Stimulated activated CD8-positive, alpha-beta memory T cell treated with anti-CD3 and anti-CD28 coated beads, Interleukin-7, amount 100 ng/mL, for 1 hour (primary cell): ENCODE measurements at regions not wholly inside any gene's neighbourhood (a gene's known extent, or its start where the extent isn't known, plus 50 kb on each side); places are given as distances from the start of the nearest gene placed in this dataset.
"Not testable (repeated sequence)": the region's sequence is repeated elsewhere in the genome, so short reads cannot be mapped to it uniquely, and the experiment has no call there.

Experiments used
- DNase-seq, 2 donors: peaks; one replicate each; pipeline ENCODE4 v3.0.0-alpha.2; 2020; ENCODE audit warnings: low read depth in 2 of 2

DNA sequence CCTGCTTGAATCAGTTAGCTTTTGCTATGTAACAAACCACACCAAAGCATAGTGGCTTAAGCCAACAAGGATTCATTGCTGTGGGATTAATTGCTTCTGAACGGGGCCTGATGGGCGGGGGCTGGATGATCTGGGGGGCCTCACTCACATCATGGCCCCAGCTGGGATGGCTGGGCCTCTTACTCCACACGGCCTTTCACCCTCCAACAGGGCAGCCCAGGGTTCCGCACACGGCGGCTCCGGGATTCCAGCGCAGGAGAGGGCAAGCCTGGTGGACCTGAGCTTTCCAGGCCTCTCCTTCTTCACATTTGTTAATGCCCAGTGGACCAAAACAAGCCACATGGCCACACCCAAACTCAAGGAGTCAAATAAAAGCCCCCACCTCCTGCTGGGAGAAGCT, 86.3 kb upstream of the PHLPP1 start:
- DNase-seq = no peak

DNA sequence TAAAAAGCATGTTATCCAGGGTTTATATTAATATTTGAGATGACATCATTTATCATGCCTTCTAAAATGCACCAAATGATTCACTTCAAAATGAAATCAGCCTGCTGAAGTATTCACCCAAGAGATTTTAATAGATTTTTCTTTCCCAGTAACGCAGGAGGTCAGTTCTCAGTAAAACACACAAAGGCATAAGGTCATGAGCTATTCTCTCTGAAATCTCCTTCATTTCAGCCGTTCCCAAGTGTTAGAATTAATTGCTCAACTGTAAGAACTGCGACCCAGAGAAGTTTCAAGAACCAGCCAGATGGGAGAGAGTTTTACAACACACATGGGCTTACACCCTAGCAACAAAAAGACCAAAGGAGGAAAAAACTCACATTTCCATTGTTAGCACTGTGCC, 84.2 kb upstream of the PHLPP1 start:
- no peak for DNase-seq

DNA sequence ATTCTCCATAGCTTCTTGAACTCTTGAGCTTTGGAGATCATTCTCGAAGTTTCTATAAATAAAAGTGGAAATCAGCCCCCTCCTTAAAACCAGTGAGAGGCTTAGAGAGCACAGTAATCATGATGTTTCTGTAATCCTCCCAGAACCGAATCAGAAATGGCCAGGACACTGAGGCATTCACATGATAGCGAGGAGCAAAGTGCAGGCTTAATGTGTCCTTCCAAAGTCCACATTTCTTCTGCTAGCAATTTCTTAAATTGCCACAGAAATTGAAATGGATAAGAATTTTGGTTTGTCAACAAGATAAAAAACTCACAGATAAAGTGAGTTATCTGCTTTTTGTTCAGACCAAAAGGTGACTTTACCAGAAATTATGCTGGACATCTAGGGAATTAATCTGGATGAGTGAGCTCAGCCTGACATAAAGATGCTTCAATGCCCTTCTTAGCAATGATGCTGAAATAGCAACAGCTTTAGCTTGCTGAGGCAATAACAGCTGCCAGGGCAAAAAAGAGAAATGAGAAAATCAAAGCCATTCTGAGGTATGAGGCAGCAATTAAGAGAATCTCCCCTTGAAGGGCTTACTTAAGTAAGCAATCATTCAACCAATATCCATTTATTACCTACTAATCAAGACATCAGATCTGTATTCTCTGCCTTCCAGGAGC, 82.4 kb upstream of the PHLPP1 start:
- no peak for DNase-seq

- DNase-seq = no peak
Measured at GRCh38 chr18:62634458-62634857, 80.9 kb upstream of the PHLPP1 start.

DNA sequence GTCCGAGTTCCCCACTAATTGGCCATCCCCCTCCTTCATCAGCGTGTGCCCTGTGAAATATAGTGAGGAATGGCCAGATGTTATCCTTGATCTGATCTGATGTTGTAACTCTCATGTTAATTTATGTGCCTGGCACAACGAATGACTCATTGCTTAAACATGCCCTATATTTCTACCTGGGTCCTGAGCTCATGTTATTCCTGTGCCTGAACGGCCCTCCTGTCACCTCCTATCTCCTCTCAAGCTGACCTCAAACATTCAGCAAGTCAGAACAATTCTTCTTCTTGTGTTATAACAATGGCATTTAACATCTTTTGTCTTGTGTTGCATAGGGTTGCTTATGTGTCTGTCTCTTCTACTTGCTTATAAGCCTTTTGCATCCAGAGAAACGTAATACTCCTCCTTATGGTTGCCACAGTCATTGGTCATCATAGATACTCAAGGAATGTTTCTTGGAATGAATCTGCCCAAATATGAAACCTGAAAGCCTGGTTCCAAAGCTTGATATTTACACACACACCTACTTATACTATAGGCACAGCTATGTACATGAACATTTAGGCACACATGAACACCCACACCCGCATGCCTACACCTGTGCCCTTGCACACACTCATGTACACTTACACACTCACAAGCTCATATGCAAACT, 80.2 kb upstream of the PHLPP1 start:
- DNase-seq = no peak

DNA sequence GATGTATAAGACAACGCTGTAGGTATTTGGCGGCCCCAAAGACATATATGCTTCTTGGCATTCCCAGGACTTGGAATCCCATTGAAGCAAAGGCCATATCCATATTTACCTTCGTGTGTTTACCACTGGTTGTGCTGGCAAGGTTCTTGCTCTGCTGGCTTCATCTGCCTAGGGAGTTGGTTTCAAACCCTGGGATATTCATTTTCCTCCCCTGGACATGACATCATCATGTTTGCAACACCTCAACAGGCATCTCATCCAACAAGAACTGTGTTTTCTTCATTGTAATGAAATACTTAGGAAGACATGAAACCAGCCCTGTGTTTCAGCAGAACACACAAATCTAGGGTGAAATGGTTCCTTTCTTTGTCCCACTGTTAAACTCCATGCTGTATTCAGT, 77.9 kb upstream of the PHLPP1 start:
- DNase-seq = no peak

DNA sequence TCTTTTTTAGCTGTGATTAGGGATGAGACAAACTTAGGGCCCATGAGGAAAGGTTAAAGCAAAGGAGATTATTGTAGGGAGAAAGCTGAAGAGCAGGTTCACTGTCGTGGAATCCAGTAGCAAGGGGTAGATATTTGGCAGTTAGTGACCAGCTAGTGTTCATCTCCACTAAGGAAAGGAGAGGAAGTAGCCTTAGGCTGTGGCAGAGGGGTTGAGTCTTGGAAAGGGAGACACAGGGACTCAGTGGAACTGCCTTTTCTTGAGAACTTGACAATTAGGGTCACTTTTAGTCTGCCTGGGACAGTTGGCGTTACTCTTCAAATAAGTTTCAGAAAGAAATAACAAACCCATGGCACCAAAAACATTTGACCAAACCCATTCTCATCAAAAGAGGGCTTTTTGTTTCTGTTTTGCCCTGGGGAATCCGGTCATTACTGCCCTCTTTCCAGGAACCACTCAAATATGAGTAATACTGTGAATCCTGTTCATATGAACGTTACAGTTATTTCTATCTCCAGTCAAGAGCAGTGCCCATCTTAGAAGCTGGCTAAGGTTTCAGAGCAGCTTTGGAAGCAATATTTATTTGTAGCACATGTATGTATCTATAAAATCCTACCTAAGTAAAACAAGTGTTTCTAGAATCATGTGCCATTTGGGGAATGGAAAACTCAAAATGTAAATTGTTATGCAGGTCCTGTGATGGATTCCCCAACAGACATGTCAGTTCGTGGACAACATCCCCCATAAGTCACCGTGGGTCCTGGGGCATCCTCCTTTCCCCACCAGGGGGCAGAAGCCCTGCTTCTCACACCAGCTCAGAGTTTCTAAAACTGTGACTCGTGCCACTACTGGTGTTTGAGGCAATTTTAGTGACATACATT, 77.3 kb upstream of the PHLPP1 start:
- DNase-seq = peak; percentile 3 to 10

- no peak for DNase-seq
Measured at GRCh38 chr18:62643181-62643580, 72.2 kb upstream of the PHLPP1 start.

DNA sequence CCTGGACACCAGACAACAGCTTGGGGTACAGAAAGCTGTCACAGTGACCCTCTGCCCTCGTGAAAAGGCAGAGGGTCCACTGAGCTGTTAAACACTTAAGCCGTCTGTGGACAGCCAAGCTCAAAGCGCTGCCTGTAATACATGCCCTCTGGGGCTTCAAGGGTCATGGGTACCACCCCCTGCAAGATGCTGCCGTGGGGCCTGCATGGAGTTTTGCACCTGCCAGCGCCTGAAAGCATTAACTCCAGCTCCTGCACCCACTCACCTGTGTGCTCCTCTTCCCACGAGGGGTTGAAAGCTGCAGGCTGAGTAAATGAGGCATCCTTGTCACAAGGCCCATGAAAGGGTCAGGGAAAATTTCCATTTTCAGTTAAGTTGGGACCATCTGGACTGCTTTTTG, 70.6 kb upstream of the PHLPP1 start:
- no peak for DNase-seq

- DNase-seq = no peak
Measured at GRCh38 chr18:62647179-62647578, 68.2 kb upstream of the PHLPP1 start.

DNA sequence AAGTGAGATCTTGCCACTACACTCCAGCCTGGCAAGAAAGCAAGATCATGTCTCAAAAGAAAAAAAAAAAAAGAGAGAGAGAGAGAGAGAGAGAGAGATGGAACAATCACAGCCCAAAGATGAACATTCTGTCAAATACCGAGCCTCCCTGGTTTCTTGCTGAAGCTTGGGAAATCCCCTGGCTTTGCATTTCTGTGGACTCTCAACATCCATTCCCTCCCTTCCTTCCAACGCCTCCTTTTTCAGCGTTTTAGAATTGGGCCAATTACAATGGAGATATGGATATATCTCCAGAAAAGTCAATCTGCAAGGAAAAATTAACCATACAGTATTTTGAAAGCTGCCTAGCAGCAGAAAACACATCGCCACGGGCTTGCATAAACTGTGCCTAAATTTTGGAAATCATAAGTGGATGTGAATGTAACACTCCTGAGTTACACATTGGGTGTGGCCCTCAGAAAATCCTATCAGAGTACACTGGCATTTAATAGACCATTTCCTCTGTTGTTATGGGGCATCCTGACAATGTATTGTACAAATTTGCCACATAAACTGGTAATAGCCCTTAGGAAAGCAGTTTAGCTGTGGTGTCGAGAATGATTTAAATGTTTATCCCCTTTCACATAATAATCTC, 67.2 kb upstream of the PHLPP1 start:
- DNase-seq = no peak

DNA sequence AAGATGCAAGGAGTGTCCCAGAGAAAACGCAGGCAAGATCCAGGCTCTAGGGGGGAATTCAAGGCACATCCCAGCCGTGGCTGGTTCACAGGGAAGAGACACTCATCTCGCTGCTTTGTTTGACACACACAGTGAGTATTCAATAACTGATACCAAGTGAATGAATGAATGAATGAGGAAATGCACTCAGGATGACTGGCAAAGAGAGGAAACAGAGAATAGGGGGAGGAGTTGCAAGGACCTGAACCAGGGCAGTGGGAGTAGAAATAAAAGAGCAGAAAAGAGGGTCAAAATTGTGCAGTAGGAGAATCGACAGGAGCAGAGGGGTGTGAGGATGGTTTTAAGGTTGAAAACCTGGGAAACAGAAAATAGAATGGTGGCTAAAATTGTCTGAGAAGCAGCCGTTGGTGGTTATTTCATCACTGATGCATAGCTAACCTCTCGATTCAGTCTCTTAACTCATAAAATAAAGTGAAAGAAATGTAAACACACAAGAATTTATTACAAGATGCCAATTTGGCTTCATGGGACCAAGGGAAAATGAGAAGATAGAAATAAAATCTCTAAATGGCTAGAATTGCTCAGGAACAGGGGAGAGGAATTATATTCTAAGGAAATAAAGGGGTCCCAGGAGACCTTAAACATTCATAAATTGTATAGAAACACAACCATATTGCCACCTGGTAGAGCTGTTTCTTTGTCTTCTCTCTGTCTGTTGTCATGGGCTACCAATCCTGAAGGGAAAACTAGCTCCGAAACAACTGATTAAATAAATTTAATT, 63.9 kb upstream of the PHLPP1 start:
- DNase-seq = no peak

DNA sequence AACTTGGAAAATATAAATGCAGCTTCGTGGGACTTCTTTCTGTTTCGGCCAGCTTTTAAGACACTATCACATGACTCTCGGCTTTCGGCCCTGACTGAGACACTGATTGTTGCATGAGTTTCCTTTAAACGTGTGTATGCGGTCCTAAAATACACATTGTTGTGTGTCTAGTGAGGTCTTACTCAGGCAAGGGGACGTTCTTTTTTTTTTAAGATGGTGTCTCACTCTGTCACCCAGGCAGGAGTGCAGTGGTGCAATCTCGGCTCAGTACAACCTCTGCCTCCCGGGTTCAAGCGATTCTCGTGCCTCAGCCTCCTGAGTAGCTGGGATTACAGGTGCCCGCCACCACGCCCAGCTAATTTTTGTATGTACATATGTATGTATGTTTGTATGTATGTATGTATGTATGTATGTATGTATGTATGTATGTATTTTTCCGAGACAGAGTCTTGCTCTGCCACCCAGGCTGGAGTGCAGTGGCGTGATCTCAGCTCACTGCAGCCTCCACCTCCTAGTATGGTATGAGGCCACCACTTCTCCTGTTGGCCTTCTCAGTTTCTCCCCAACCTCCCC, 63.2 kb upstream of the PHLPP1 start:
- not testable (repeated sequence) for DNase-seq

DNA sequence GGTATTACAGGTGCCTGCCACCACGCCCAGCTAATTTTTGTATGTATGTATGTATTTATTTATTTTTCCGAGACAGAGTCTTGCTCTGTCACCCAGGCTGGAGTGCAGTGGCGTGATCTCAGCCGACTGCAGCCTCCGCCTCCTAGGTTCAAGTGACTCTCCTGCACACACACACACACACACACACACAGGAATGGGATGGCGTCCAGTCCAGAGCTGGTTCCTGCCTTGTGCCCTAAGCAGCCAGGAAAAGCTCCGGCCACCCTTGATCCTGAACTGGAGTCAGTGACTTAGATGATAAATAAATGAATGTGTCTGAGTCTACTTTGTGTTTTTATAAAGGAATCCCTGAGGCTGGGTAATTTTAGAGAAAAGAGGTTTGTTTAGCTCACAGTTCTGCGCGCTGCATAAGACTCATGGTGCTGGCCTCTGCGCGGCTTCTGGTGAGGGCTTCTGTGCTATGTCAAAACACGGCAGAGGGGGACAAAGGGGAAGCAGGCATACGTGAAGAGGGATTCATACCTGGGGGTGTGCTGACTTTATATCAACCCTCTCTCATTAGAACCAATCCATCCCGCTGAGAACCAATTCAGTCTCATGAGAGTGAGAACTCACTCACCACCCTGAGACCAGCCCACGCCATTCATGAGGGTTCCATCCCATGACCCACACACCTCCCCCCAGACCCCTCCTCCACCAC, 59.7 kb upstream of the PHLPP1 start:
- DNase-seq = no peak

DNA sequence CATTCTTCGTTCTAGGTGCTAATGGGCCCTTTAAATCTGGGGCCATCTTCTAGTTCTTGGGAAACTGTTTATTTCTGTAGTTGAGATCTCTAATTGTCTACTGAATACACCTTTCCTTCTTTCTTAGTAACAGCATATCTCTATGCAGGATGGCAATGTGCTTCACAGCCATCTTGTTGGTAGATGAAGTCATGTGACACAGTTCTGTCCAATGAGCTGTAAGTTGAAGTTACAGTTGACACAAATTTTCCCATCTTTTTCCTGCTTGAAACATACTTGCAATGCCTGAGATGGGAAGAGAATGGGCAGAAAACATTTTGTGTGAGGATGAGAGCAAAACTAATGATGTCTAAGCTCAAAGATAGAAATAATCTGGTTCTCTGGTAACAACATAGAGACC, 57.3 kb upstream of the PHLPP1 start:
- no peak for DNase-seq

DNA sequence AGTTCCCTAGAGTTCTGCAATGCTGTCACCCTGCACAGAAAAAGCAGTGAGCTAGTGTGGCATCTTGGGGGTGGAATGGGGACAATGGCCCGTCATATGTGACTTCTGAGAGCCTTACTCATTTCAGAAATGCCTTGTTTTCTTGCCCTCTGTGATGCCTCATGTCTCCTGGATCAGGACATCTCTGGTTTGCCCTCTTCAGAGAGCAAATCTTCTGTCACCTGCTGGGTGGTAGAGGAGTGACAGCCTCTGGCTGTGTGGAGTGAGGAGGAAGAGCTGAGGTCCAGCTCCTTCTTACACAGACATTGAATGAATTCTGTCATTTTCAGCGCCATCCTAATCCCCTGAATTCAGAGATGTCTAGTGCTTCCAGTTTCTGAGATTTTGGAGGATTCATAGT, 55.6 kb upstream of the PHLPP1 start:
- DNase-seq = no peak

DNA sequence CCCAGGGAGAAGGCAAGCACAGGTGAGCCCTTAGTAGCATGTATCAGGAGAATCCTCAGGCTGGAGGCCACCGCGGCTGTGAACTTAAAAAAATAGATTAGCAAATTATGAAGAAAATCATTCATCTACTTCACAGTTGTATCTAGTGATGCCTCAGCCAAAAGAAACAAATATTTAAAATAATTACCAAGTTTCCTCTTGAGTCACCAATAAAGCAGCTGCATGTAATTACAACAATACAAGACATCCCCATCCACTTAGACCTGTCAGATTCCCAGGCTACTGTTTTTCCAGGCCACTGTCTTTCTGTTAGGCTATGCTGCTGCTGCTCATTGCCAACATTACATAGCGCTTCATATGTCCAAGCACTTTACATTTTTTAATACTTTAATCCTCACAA, 54.6 kb upstream of the PHLPP1 start:
- no peak for DNase-seq

DNA sequence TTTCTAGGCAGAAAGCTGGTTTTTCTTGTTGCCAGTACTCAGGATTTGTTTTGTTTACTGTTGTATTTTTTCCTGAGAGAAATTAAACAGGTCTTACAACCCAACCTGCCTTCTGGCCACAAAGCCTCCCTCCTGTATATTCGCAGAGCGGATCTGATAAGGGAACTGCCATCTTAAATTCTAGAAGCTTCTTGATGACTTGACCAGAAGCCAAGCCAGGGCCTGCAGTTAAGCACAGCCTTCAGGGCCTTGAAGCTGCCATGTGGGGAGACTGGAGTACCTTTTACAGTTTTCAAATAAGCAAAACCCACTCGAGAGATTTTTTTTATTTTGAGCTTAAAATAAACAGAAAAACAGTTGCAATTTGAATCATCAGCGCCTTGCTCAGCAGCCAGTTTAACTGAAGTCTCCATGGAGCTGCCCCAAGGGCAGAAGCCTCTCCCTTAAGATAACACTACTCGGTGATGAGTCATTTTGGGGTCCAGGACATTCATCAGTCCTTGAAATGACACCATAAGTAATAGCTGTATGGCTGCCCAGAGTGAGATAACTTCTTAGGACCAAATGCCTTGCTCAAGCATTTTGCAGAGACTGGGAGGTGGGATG, 51.5 kb upstream of the PHLPP1 start:
- no peak for DNase-seq

DNA sequence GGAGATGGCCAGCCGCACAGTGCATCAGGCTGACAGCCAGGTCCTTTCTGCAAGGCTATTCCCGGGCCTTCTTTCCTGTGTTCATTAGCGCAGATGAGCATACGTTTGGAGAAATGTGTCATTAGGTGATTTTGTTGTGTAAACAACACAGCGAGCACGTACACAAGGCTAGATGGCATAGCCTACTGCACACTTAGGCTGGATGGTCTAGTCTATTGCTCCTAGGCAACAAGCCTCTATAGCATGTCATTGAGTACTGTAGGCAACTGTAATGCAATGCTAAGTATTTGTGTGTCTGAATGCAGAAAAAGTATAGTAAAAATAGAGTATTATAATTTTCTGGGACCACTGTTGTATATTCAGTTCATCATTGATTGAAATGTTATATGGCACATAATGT, 50.9 kb upstream of the PHLPP1 start:
- no peak for DNase-seq

GRCh38 chr18:62665188-62665587, 50.2 kb upstream of the PHLPP1 start:
- no peak for DNase-seq
